HG03039 (cell line): ENCODE measurements at regions not wholly inside any gene's neighbourhood (a gene's known extent, or its start where the extent isn't known, plus 50 kb on each side); places are given as distances from the start of the nearest gene placed in this dataset.
"Not testable (repeated sequence)": the region's sequence is repeated elsewhere in the genome, so short reads cannot be mapped to it uniquely, and the experiment has no call there.

ENCODE experiments used
- ATAC-seq: cut with Tn5 transposase; IDR thresholded peaks from one replicate; pipeline ENCODE4 v1.9.1; 2021; ENCODE audit warnings: mild to moderate bottlenecking, moderate library complexity; ENCODE audit not compliant: unreplicated experiment

- peak; percentile 44 for ATAC-seq
Observed at GRCh38 chr1:56135069-56135863, 444.1 kb downstream of the PLPP3 start.

- peak; percentile 60 for ATAC-seq
Observed at GRCh38 chr1:56133522-56134472, 445.6 kb downstream of the PLPP3 start.

- ATAC-seq: no peak
Observed at GRCh38 chr1:56132520-56132919, 446.8 kb downstream of the PLPP3 start.

- no peak for ATAC-seq
Observed at GRCh38 chr1:56129837-56130236, 449.5 kb downstream of the PLPP3 start.

- no peak for ATAC-seq
Observed at GRCh38 chr1:56125316-56125715, 454.0 kb downstream of the PLPP3 start.

- no peak for ATAC-seq
Observed at GRCh38 chr1:56123826-56124225, 455.5 kb downstream of the PLPP3 start.

GRCh38 chr1:56123421-56123820 lies 455.9 kb downstream of the PLPP3 start:
- no peak for ATAC-seq

- no peak for ATAC-seq
Observed at GRCh38 chr1:56120021-56120420, 459.3 kb downstream of the PLPP3 start.

- ATAC-seq: not testable (repeated sequence)
Observed at GRCh38 chr1:56118676-56119075, 460.7 kb downstream of the PLPP3 start.

GRCh38 chr1:56115701-56116100 lies 463.7 kb downstream of the PLPP3 start:
- no peak for ATAC-seq

- ATAC-seq: no peak
Observed at GRCh38 chr1:56113679-56114078, 465.7 kb downstream of the PLPP3 start.

- ATAC-seq: no peak
Observed at GRCh38 chr1:56107275-56107638, 472.1 kb downstream of the PLPP3 start.

GRCh38 chr1:56106531-56107274 lies 472.7 kb downstream of the PLPP3 start:
- no peak for ATAC-seq

- no peak for ATAC-seq
Observed at GRCh38 chr1:56105397-56105796, 474.0 kb downstream of the PLPP3 start.

GRCh38 chr1:56099766-56100265 lies 479.5 kb downstream of the PLPP3 start:
- no peak for ATAC-seq

- no peak for ATAC-seq
Observed at GRCh38 chr1:56098946-56099345, 480.4 kb downstream of the PLPP3 start.

- ATAC-seq: no peak
Observed at GRCh38 chr1:56097713-56098112, 481.6 kb downstream of the PLPP3 start.

- ATAC-seq: no peak
Observed at GRCh38 chr1:56095696-56096665, 483.4 kb downstream of the PLPP3 start.

- ATAC-seq: no peak
Observed at GRCh38 chr1:56094168-56094567, 485.2 kb downstream of the PLPP3 start.
